IMR-90 (cell line): ENCODE measurements at regions not wholly inside any gene's neighbourhood (a gene's known extent, or its start where the extent isn't known, plus 50 kb on each side); places are given as distances from the start of the nearest gene placed in this dataset.

Experiments
- BHLHE40 ChIP-seq: fragments of 150-350 bp; IDR thresholded peaks from 2 replicates; pipeline ENCODE4 v1.6.1; 2016; ENCODE audit warnings: mild to moderate bottlenecking, low read depth, low read length
- CEBPB ChIP-seq: IDR thresholded peaks from 2 replicates; pipeline ENCODE4 v1.6.1; 2012; ENCODE audit warnings: low read depth, low read length, improper control_type of control experiment
- CHD1 ChIP-seq: IDR thresholded peaks from 2 replicates; pipeline ENCODE4 v1.6.1; 2012; ENCODE audit warnings: low read depth, low read length, improper control_type of control experiment
- FOS ChIP-seq: fragments of 150-350 bp; IDR thresholded peaks from 2 replicates; pipeline ENCODE4 v1.6.1; 2016; ENCODE audit warnings: low read depth, low read length
- MAFK ChIP-seq: IDR thresholded peaks from 2 replicates; pipeline ENCODE4 v1.6.1; 2012; ENCODE audit warnings: low read depth, low read length, improper control_type of control experiment
- MAZ ChIP-seq: IDR thresholded peaks from 2 replicates; pipeline ENCODE4 v1.6.1; 2012; ENCODE audit warnings: low read depth, mild to moderate bottlenecking, low read length, improper control_type of control experiment, moderate library complexity, borderline replicate concordance
- MXI1 ChIP-seq: IDR thresholded peaks from 2 replicates; pipeline ENCODE4 v1.6.1; 2012; ENCODE audit warnings: low read depth, mild to moderate bottlenecking, low read length, moderate library complexity, borderline replicate concordance
- POLR2A ChIP-seq: IDR thresholded peaks from 2 replicates; pipeline ENCODE4 v1.6.1; 2012; ENCODE audit warnings: mild to moderate bottlenecking, low read depth, low read length
- RAD21 ChIP-seq: IDR thresholded peaks from 2 replicates; pipeline ENCODE4 v1.6.1; 2012; ENCODE audit warnings: low read length, improper control_type of control experiment
- RFX5 ChIP-seq: IDR thresholded peaks from 2 replicates; pipeline ENCODE4 v1.8.0; 2012; ENCODE audit warnings: low read depth, mild to moderate bottlenecking, low read length, moderate library complexity
- SMC3 ChIP-seq: fragments of 150-350 bp; IDR thresholded peaks from 2 replicates; pipeline ENCODE4 v1.6.1; 2016; ENCODE audit warnings: low read depth, mild to moderate bottlenecking, antibody characterized with exemption, low read length, moderate library complexity
- TF ChIP-seq, protein P1 (sequence below): conservative IDR thresholded peaks from 2 replicates; pipeline ENCODE4 v1.5.1; 2012; ENCODE audit warnings: mild to moderate bottlenecking, low read depth, low read length, improper control_type of control experiment
- TF ChIP-seq, protein P2 (sequence below): fragments of 150-350 bp; IDR thresholded peaks from 2 replicates; pipeline ENCODE4 v1.6.1; 2016; ENCODE audit warnings: low read depth, mild to moderate bottlenecking, low read length, moderate library complexity, borderline replicate concordance
- TF ChIP-seq, protein P3 (sequence below): fragments of 150-350 bp; IDR thresholded peaks from 2 replicates; pipeline ENCODE4 v1.6.1; 2017; ENCODE audit warnings: mild to moderate bottlenecking, antibody characterized with exemption, low read length, low read depth

DNA sequence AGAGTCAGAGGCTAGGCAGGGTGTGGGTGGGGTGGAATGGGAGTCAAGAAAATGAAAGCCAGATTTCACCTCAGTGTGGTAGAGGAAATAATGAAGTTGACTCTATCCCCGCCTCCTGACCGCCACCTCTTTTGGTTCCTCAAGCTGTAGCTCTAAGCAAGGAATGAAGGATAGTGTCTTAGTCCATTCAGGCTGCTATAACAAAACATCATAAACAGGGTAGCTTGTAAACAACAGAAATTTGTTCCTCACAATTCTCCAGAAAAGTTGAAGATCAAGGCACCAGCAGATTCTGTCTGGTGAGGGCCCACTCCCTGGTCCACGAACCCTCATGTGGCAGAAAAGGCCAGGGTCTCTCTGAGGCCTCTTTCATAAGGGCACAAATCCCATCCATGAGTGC is 109.1 kb upstream of the AMN1 start:
- TF ChIP-seq RFX5 (no peak), POLR2A (no peak), MAFK (no peak), MXI1 (no peak), RAD21 (no peak), BHLHE40 (no peak), CHD1 (no peak), MAZ (no peak), CEBPB (no peak), SMC3 (no peak), FOS (no peak)
- TF ChIP-seq, protein P1, sequence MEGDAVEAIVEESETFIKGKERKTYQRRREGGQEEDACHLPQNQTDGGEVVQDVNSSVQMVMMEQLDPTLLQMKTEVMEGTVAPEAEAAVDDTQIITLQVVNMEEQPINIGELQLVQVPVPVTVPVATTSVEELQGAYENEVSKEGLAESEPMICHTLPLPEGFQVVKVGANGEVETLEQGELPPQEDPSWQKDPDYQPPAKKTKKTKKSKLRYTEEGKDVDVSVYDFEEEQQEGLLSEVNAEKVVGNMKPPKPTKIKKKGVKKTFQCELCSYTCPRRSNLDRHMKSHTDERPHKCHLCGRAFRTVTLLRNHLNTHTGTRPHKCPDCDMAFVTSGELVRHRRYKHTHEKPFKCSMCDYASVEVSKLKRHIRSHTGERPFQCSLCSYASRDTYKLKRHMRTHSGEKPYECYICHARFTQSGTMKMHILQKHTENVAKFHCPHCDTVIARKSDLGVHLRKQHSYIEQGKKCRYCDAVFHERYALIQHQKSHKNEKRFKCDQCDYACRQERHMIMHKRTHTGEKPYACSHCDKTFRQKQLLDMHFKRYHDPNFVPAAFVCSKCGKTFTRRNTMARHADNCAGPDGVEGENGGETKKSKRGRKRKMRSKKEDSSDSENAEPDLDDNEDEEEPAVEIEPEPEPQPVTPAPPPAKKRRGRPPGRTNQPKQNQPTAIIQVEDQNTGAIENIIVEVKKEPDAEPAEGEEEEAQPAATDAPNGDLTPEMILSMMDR: no peak
- TF ChIP-seq, protein P2, sequence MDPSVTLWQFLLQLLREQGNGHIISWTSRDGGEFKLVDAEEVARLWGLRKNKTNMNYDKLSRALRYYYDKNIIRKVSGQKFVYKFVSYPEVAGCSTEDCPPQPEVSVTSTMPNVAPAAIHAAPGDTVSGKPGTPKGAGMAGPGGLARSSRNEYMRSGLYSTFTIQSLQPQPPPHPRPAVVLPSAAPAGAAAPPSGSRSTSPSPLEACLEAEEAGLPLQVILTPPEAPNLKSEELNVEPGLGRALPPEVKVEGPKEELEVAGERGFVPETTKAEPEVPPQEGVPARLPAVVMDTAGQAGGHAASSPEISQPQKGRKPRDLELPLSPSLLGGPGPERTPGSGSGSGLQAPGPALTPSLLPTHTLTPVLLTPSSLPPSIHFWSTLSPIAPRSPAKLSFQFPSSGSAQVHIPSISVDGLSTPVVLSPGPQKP: no peak
- TF ChIP-seq, protein P3, sequence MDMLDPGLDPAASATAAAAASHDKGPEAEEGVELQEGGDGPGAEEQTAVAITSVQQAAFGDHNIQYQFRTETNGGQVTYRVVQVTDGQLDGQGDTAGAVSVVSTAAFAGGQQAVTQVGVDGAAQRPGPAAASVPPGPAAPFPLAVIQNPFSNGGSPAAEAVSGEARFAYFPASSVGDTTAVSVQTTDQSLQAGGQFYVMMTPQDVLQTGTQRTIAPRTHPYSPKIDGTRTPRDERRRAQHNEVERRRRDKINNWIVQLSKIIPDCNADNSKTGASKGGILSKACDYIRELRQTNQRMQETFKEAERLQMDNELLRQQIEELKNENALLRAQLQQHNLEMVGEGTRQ: no peak
